Hepatocyte (in vitro differentiated cells): ENCODE measurements at regions not wholly inside any gene's neighbourhood (a gene's known extent, or its start where the extent isn't known, plus 50 kb on each side); places are given as distances from the start of the nearest gene placed in this dataset.

Experiments used
- DNase-seq: peaks from one replicate; pipeline ENCODE4 v3.0.0-alpha.2; 2016; ENCODE audit warnings: low spot score
- H2AFZ ChIP-seq: fragments of 200-600 bp; sonication (generic); 2 replicates; pipeline ENCODE4 v1.6.0; 2016; ENCODE audit warnings: antibody characterized with exemption, mild to moderate bottlenecking
- H3K27ac ChIP-seq: fragments of 200-600 bp; sonication (generic); 2 replicates; pipeline ENCODE4 v1.5.1; 2016; ENCODE audit warnings: mild to moderate bottlenecking
- H3K27me3 ChIP-seq: fragments of 200-600 bp; sonication (generic); 2 replicates; pipeline ENCODE4 v1.6.1; 2016
- H3K36me3 ChIP-seq: fragments of 200-600 bp; sonication (generic); replicated peaks from 2 replicates; pipeline ENCODE4 v1.5.1; 2016; ENCODE audit warnings: low read depth; ENCODE audit not compliant: insufficient read depth
- H3K4me1 ChIP-seq: fragments of 200-600 bp; sonication (generic); 2 replicates; pipeline ENCODE4 v1.5.1; 2016; ENCODE audit warnings: mild to moderate bottlenecking, moderate library complexity; ENCODE audit not compliant: insufficient read depth
- H3K4me2 ChIP-seq: fragments of 200-600 bp; sonication (generic); 2 replicates; pipeline ENCODE4 v1.6.0; 2016
- H3K4me3 ChIP-seq: fragments of 200-600 bp; sonication (generic); 2 replicates; pipeline ENCODE4 v1.5.1; 2016; ENCODE audit warnings: mild to moderate bottlenecking
- H3K79me2 ChIP-seq: fragments of 200-600 bp; sonication (generic); 2 replicates; pipeline ENCODE4 v1.6.0; 2017; ENCODE audit warnings: mild to moderate bottlenecking
- H3K9me2 ChIP-seq: fragments of 200-600 bp; sonication (generic); replicated peaks from 2 replicates; pipeline ENCODE4 v1.6.0; 2017; ENCODE audit warnings: mild to moderate bottlenecking; ENCODE audit not compliant: insufficient read depth
- H3K9me3 ChIP-seq: fragments of 200-600 bp; sonication (generic); 2 replicates; pipeline ENCODE4 v1.5.1; 2016; ENCODE audit warnings: low read depth, mild to moderate bottlenecking
- H4K20me1 ChIP-seq: fragments of 200-600 bp; sonication (generic); 2 replicates; pipeline ENCODE4 v1.6.0; 2016; ENCODE audit warnings: mild to moderate bottlenecking; ENCODE audit not compliant: insufficient read depth, poor library complexity, severe bottlenecking
- EZH2 ChIP-seq: fragments of 200-600 bp; sonication (generic); IDR thresholded peaks from 2 replicates; pipeline ENCODE4 v1.6.1; 2016; ENCODE audit warnings: antibody characterized with exemption, mild to moderate bottlenecking, borderline replicate concordance
- EZH2phosphoT487 ChIP-seq: fragments of 200-600 bp; sonication (generic); IDR thresholded peaks from one replicate; pipeline ENCODE4 v1.6.1; 2018; ENCODE audit warnings: antibody characterized with exemption, mild to moderate bottlenecking, low read depth, moderate library complexity; ENCODE audit not compliant: unreplicated experiment, severe bottlenecking
- WGBS: methylation state at CpG from one replicate; pipeline ENCODE4 v1.1.6; 2016; ENCODE audit warnings: low lambda C conversion rate; ENCODE audit errors: missing lambda C conversion rate; 5-methylcytosine and 5-hydroxymethylcytosine counted together
- TF ChIP-seq, protein P1 (sequence below): fragments of 200-600 bp; sonication (generic); IDR thresholded peaks from 2 replicates; pipeline ENCODE4 v1.5.1; 2016; ENCODE audit warnings: antibody characterized with exemption, mild to moderate bottlenecking; ENCODE audit not compliant: poor library complexity

DNA sequence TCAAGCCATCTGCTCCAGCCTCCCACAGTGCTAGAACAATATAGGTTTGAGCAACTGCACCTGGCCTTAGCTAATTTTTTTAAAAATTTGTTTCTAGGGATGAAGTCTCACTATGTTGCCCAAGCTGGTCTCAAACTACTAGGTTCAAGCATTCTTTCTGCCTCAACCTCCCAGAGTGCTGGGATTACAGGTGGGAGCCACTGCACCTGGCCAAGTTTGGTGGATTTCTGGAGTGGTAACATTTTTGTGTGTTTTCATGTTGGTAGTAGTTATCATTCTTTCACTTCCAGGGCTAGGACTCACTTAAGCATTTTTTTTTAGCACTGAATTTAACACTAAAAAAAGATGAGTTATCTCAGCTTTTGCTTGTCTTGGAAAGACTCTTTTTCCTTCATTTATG is 328.0 kb upstream of the RGS6 start:
- Histone ChIP-seq H3K4me3 (no peak overlapping the region), H3K27ac (no peak overlapping the region), H3K27me3 (no peaks in the 10 kb centered on the region), H3K9me2 (no peaks in the 10 kb centered on the region), H3K36me3 (no peaks in the 10 kb centered on the region), H4K20me1 (no peaks in the 10 kb centered on the region), H3K9me3 (peaks cover 10% of the 10 kb centered on the region), H3K79me2 (peaks cover 82% of the 10 kb centered on the region), H3K4me2 (no peak overlapping the region), H3K4me1 (no peaks in the 10 kb centered on the region), H2AFZ (no peak overlapping the region)
- DNase-seq = no peak
- TF ChIP-seq EZH2 (no peak), EZH2phosphoT487 (no peak)
- TF ChIP-seq, protein P1, sequence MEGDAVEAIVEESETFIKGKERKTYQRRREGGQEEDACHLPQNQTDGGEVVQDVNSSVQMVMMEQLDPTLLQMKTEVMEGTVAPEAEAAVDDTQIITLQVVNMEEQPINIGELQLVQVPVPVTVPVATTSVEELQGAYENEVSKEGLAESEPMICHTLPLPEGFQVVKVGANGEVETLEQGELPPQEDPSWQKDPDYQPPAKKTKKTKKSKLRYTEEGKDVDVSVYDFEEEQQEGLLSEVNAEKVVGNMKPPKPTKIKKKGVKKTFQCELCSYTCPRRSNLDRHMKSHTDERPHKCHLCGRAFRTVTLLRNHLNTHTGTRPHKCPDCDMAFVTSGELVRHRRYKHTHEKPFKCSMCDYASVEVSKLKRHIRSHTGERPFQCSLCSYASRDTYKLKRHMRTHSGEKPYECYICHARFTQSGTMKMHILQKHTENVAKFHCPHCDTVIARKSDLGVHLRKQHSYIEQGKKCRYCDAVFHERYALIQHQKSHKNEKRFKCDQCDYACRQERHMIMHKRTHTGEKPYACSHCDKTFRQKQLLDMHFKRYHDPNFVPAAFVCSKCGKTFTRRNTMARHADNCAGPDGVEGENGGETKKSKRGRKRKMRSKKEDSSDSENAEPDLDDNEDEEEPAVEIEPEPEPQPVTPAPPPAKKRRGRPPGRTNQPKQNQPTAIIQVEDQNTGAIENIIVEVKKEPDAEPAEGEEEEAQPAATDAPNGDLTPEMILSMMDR = no peak

DNA sequence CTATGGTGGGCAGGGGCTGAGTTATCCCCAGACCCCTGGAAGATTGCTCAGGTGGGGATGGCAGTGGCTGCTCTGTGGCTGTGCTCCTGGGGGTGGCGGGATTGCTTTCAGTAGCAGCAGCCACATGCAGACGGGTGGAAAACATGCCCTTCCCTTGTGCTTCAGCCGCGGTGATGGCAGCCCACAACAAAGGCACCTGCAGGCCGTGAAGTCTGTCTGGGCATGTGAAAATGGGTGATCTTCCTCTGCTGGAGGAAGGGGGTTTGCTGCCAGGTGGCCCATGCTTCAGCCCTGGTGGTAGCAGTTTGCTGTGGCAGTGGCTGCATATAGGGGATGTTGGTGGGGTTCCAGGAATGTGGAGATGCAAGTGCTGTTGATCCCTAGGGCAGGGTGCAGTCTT is 326.2 kb upstream of the RGS6 start:
- no peak for TF ChIP-seq EZH2
- TF ChIP-seq, protein P1 = no peak
- no peak for TF ChIP-seq EZH2phosphoT487
- H2AFZ ChIP-seq = no peak overlapping the region
- no peaks in the 10 kb centered on the region for H3K36me3 ChIP-seq
- H3K9me3 ChIP-seq = no peaks in the 10 kb centered on the region
- no peak for DNase-seq
- peaks cover 70% of the 10 kb centered on the region for H3K79me2 ChIP-seq
- H3K4me3 ChIP-seq = no peak overlapping the region
- no peaks in the 10 kb centered on the region for H3K27me3 ChIP-seq
- no peaks in the 10 kb centered on the region for H4K20me1 ChIP-seq
- H3K9me2 ChIP-seq = no peaks in the 10 kb centered on the region
- H3K4me2 ChIP-seq = no peak overlapping the region
- H3K27ac ChIP-seq = no peak overlapping the region
- no peaks in the 10 kb centered on the region for H3K4me1 ChIP-seq
- WGBS = 100% methylated on average over 5 of the region's 5 CpGs

DNA sequence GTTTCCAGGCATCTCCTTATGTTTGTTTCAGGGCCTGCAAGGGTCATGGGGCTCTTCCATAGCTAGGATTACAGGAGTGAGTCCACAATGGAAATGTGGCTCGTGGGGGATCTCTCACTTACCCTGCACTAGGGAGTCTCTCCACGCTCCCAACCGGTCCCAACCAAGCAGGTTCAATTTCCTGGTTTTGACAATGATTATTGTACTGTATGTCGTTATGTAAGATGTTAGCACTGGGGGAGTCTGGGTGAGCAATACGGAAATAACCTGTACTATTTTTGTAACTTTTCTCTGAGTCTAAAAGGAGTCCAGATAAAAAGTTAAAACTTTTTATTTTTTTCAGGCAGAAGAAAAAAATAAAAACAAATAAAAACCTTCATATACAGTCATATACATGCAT is 325.7 kb upstream of the RGS6 start:
- Histone ChIP-seq H3K79me2 (peaks cover 69% of the 10 kb centered on the region), H3K27me3 (no peaks in the 10 kb centered on the region), H2AFZ (no peak overlapping the region), H3K4me2 (no peak overlapping the region), H3K4me1 (no peaks in the 10 kb centered on the region), H3K9me2 (no peaks in the 10 kb centered on the region), H3K9me3 (no peaks in the 10 kb centered on the region), H3K36me3 (no peaks in the 10 kb centered on the region), H4K20me1 (no peaks in the 10 kb centered on the region), H3K4me3 (no peak overlapping the region), H3K27ac (no peak overlapping the region)
- no peak for DNase-seq
- TF ChIP-seq EZH2 (no peak), EZH2phosphoT487 (no peak)
- TF ChIP-seq, protein P1 = no peak
- 94% methylated on average over 5 of the region's 5 CpGs for WGBS

DNA sequence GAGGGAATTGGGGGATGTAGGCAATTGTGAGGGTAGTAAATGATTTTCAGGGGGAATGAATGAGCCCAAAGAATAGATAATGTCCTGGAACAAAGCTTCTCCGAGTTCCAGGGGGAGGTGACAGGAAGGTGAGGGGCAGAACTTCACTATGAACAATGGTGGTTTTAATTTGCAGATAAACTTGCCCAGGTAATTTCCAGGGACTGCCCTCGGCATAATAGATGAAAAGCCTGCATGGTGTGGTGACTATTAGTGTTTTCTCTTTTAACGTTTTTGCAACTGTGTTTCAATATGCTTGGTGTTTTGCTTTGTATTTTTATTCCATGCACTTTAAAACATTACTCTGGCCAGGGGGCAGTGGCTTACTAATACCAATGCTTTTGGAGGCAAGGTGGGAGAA is 325.2 kb upstream of the RGS6 start:
- no peak overlapping the region for H3K4me2 ChIP-seq
- no peak overlapping the region for H2AFZ ChIP-seq
- DNase-seq = no peak
- H3K27ac ChIP-seq = no peak overlapping the region
- no peaks in the 10 kb centered on the region for H3K36me3 ChIP-seq
- peaks cover 69% of the 10 kb centered on the region for H3K79me2 ChIP-seq
- no peak overlapping the region for H3K4me3 ChIP-seq
- no peaks in the 10 kb centered on the region for H3K9me3 ChIP-seq
- no peaks in the 10 kb centered on the region for H4K20me1 ChIP-seq
- TF ChIP-seq EZH2 (no peak), EZH2phosphoT487 (no peak)
- TF ChIP-seq, protein P1 = no peak
- no peaks in the 10 kb centered on the region for H3K9me2 ChIP-seq
- no peaks in the 10 kb centered on the region for H3K4me1 ChIP-seq
- H3K27me3 ChIP-seq = no peaks in the 10 kb centered on the region
- 61% methylated on average over 3 of the region's 3 CpGs for WGBS
